Esophagus muscularis mucosa (tissue), 4 donors: ENCODE measurements at regions not wholly inside any gene's neighbourhood (a gene's known extent, or its start where the extent isn't known, plus 50 kb on each side); places are given as distances from the start of the nearest gene placed in this dataset.

Experiments used
- DNase-seq: peaks from one replicate; pipeline ENCODE4 v3.0.0-alpha.2; 2017; ENCODE audit errors: extremely low spot score
- H3K27ac ChIP-seq, 4 donors: fragments of 200-600 bp; sonication (generic); replicated peaks in 1 of 4; 1 replicate in 3 of 4; 2 replicates in 1 of 4; pipeline ENCODE4 v1.5.1; 2016 to 2019; ENCODE audit warnings: mild to moderate bottlenecking in 1 of 4
- H3K27me3 ChIP-seq, 4 donors: fragments of 200-600 bp; sonication (generic); one replicate each; pipeline versions ENCODE4 v1.5.1 to v1.6.0; 2016 to 2019
- H3K36me3 ChIP-seq, 4 donors: fragments of 200-600 bp; sonication (generic); one replicate each; pipeline ENCODE4 v1.5.1; 2016 to 2019
- H3K4me1 ChIP-seq, 4 donors: fragments of 200-600 bp; sonication (generic); one replicate each; pipeline ENCODE4 v1.5.1; 2016 to 2019
- H3K4me3 ChIP-seq, 4 donors: fragments of 200-600 bp; sonication (generic); 1 replicate in 2 of 4; 2 replicates in 2 of 4; pipeline ENCODE4 v1.5.1; 2016 to 2019; ENCODE audit warnings: mild to moderate bottlenecking in 4 of 4, moderate library complexity in 1 of 4
- H3K9me3 ChIP-seq, 4 donors: fragments of 200-600 bp; sonication (generic); 1 replicate in 3 of 4; 2 replicates in 1 of 4; pipeline ENCODE4 v1.5.1; 2016 to 2019
- CTCF ChIP-seq, 3 experiments: fragments of 200-600 bp in 2 of 3; fragments of 450-650 bp in 1 of 3; sonication (generic) in 2 of 3; IDR thresholded peaks; one replicate each; pipeline ENCODE4 v1.5.1; 2017 to 2019; ENCODE audit warnings: antibody characterized with exemption in 3 of 3, mild to moderate bottlenecking in 2 of 3, moderate library complexity in 1 of 3
- EP300 ChIP-seq: sonication (generic); formaldehyde crosslinking; IDR thresholded peaks from one replicate; pipeline ENCODE4 v1.6.1; 2017; ENCODE audit warnings: antibody characterized with exemption
- POLR2A ChIP-seq: fragments of 450-650 bp; IDR thresholded peaks from one replicate; pipeline ENCODE4 v1.6.1; 2017; ENCODE audit warnings: antibody characterized with exemption, moderate library complexity, mild to moderate bottlenecking, low read depth
- POLR2AphosphoS5 ChIP-seq, 2 donors: sonication (generic); formaldehyde crosslinking; IDR thresholded peaks; one replicate each; pipeline ENCODE4 v1.6.1; 2017; ENCODE audit warnings: antibody characterized with exemption in 2 of 2
- WGBS: methylation state at CpG from one replicate; pipeline ENCODE4 v1.1.5; 2018; 5-methylcytosine and 5-hydroxymethylcytosine counted together
- intact Hi-C: fragments of 100-400 bp; cut with DNase I; formaldehyde crosslinking; loops from one replicate; pipeline ENCODE4 v1.15.1; 2023

GRCh38 chr7:152571068-152571467, 104.9 kb downstream of the XRCC2 start:
- no peak for DNase-seq
- Histone ChIP-seq H3K4me1 (no peaks in the 10 kb centered on the region), H3K27me3 (no peaks in the 10 kb centered on the region), H3K27ac (no peak overlapping the region), H3K9me3 (no peaks in the 10 kb centered on the region), H3K36me3 (no peaks in the 10 kb centered on the region), H3K4me3 (no peak overlapping the region)
- intact Hi-C loops: no loop called here
- TF ChIP-seq EP300 (no peak), POLR2A (no peak), CTCF (IDR thresholded peaks at IDR 0.05) (no peak), POLR2AphosphoS5 (IDR thresholded peaks at IDR 0.05) (no peak)
- 78% methylated on average over 6 of the region's 6 CpGs for WGBS

GRCh38 chr7:152568972-152569371, 107.0 kb downstream of the XRCC2 start:
- 89% methylated on average over 6 of the region's 6 CpGs for WGBS

GRCh38 chr7:152565731-152566130, 110.2 kb downstream of the XRCC2 start:
- Histone ChIP-seq H3K27me3 (no peaks in the 10 kb centered on the region), H3K9me3 (no peaks in the 10 kb centered on the region), H3K4me1 (no peaks in the 10 kb centered on the region), H3K4me3 (no peak overlapping the region), H3K27ac (no peak overlapping the region), H3K36me3 (no peaks in the 10 kb centered on the region)
- no peak for DNase-seq
- TF ChIP-seq CTCF (IDR thresholded peaks at IDR 0.05) (no peak), POLR2AphosphoS5 (IDR thresholded peaks at IDR 0.05) (no peak), EP300 (no peak), POLR2A (no peak)
- intact Hi-C loops: no loop called here
- 62% methylated on average over 13 of the region's 13 CpGs for WGBS

More at GRCh38 chr7:152568972-152569371, 107.0 kb downstream of the XRCC2 start:
- Histone ChIP-seq H3K27ac (no peak overlapping the region), H3K27me3 (no peaks in the 10 kb centered on the region), H3K4me3 (no peak overlapping the region), H3K9me3 (no peaks in the 10 kb centered on the region), H3K4me1 (no peaks in the 10 kb centered on the region), H3K36me3 (no peaks in the 10 kb centered on the region)
- intact Hi-C loops: no loop called here
- no peak for TF ChIP-seq EP300
- no peak for TF ChIP-seq POLR2AphosphoS5 (IDR thresholded peaks at IDR 0.05)
- TF ChIP-seq POLR2A: no peak
- DNase-seq: no peak

- WGBS: 65% methylated on average over 8 of the region's 8 CpGs
- Histone ChIP-seq H3K4me1 (no peaks in the 10 kb centered on the region), H3K4me3 (no peak overlapping the region), H3K27ac (no peak overlapping the region), H3K27me3 (no peaks in the 10 kb centered on the region), H3K9me3 (no peaks in the 10 kb centered on the region), H3K36me3 (no peaks in the 10 kb centered on the region)
- TF ChIP-seq POLR2AphosphoS5 (IDR thresholded peaks at IDR 0.05) (no peak), EP300 (no peak), POLR2A (no peak), CTCF (IDR thresholded peaks at IDR 0.05) (no peak)
- no peak for DNase-seq
- intact Hi-C loops: no loop called here
These were observed 111.2 kb downstream of the XRCC2 start for GRCh38 chr7:152564656-152565250.

- Histone ChIP-seq H3K9me3 (no peaks in the 10 kb centered on the region), H3K27ac (no peak overlapping the region), H3K4me1 (no peaks in the 10 kb centered on the region), H3K4me3 (no peak overlapping the region), H3K27me3 (no peaks in the 10 kb centered on the region), H3K36me3 (no peaks in the 10 kb centered on the region)
- 79% methylated on average over 20 of the region's 20 CpGs for WGBS
- intact Hi-C loops: no loop called here
- no peak for TF ChIP-seq CTCF (IDR thresholded peaks at IDR 0.05)
- TF ChIP-seq POLR2A: no peak
- TF ChIP-seq POLR2AphosphoS5 (IDR thresholded peaks at IDR 0.05): no peak
- TF ChIP-seq EP300: no peak
- no peak for DNase-seq
These were observed 119.8 kb downstream of the XRCC2 start for GRCh38 chr7:152556013-152556755.
